WTC11 (cell line): ENCODE measurements at regions not wholly inside any gene's neighbourhood (a gene's known extent, or its start where the extent isn't known, plus 50 kb on each side); places are given as distances from the start of the nearest gene placed in this dataset.

ENCODE experiments used
- CBFB ChIP-seq: sonication (generic); formaldehyde crosslinking; IDR thresholded peaks from 2 replicates; pipeline ENCODE4 v1.8.1; 2022; ENCODE audit warnings: mild to moderate bottlenecking, low read depth, missing genetic modification reagents
- HMGA2 ChIP-seq: fragments of 250-450 bp; sonication (Bioruptor Pico); IDR thresholded peaks from 2 replicates; pipeline ENCODE4 v1.4.0; 2021; ENCODE audit warnings: mild to moderate bottlenecking, moderate library complexity
- USF1 ChIP-seq: sonication (generic); formaldehyde crosslinking; IDR thresholded peaks from 2 replicates; pipeline ENCODE4 v1.8.0; 2022; ENCODE audit warnings: mild to moderate bottlenecking, missing genetic modification reagents
- TF ChIP-seq, protein P1 (sequence below): fragments of 200-600 bp; IDR thresholded peaks from 2 replicates; pipeline ENCODE4 v1.8.0; 2022; ENCODE audit warnings: antibody characterized with exemption
- TF ChIP-seq, protein P2 (sequence below): sonication (generic); formaldehyde crosslinking; conservative IDR thresholded peaks from 2 replicates; pipeline ENCODE4 v1.8.1; 2022; ENCODE audit warnings: mild to moderate bottlenecking, missing genetic modification reagents
- TF ChIP-seq, protein P3 (sequence below): sonication (generic); formaldehyde crosslinking; IDR thresholded peaks from 2 replicates; pipeline ENCODE4 v1.8.0; 2022; ENCODE audit warnings: mild to moderate bottlenecking, missing genetic modification reagents

GRCh38 chr12:7571257-7571656 lies 67.7 kb upstream of the CD163 start:
- TF ChIP-seq HMGA2 (CRISPR knock-in tag): no peak
- TF ChIP-seq, protein P1, sequence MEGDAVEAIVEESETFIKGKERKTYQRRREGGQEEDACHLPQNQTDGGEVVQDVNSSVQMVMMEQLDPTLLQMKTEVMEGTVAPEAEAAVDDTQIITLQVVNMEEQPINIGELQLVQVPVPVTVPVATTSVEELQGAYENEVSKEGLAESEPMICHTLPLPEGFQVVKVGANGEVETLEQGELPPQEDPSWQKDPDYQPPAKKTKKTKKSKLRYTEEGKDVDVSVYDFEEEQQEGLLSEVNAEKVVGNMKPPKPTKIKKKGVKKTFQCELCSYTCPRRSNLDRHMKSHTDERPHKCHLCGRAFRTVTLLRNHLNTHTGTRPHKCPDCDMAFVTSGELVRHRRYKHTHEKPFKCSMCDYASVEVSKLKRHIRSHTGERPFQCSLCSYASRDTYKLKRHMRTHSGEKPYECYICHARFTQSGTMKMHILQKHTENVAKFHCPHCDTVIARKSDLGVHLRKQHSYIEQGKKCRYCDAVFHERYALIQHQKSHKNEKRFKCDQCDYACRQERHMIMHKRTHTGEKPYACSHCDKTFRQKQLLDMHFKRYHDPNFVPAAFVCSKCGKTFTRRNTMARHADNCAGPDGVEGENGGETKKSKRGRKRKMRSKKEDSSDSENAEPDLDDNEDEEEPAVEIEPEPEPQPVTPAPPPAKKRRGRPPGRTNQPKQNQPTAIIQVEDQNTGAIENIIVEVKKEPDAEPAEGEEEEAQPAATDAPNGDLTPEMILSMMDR: no peak
- TF ChIP-seq USF1 (CRISPR knock-in tag): no peak
- TF ChIP-seq CBFB: no peak
- TF ChIP-seq, protein P2, sequence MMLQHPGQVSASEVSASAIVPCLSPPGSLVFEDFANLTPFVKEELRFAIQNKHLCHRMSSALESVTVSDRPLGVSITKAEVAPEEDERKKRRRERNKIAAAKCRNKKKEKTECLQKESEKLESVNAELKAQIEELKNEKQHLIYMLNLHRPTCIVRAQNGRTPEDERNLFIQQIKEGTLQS (CRISPR knock-in tag): no peak
- TF ChIP-seq, protein P3, sequence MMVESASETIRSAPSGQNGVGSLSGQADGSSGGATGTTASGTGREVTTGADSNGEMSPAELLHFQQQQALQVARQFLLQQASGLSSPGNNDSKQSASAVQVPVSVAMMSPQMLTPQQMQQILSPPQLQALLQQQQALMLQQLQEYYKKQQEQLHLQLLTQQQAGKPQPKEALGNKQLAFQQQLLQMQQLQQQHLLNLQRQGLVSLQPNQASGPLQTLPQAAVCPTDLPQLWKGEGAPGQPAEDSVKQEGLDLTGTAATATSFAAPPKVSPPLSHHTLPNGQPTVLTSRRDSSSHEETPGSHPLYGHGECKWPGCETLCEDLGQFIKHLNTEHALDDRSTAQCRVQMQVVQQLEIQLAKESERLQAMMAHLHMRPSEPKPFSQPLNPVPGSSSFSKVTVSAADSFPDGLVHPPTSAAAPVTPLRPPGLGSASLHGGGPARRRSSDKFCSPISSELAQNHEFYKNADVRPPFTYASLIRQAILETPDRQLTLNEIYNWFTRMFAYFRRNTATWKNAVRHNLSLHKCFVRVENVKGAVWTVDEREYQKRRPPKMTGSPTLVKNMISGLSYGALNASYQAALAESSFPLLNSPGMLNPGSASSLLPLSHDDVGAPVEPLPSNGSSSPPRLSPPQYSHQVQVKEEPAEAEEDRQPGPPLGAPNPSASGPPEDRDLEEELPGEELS (CRISPR knock-in tag): no peak
